NCI-H82 treated with DMSO at 0.1 percent for 48 hours (cell line): ENCODE measurements at regions not wholly inside any gene's neighbourhood (a gene's known extent, or its start where the extent isn't known, plus 50 kb on each side); places are given as distances from the start of the nearest gene placed in this dataset.

Experiments
- DNase-seq: peaks from one replicate; lab custom pipeline; 2025; ENCODE audit not compliant: unreplicated experiment; lab: John Stamatoyannopoulos, UW

GRCh38 chr11:110892741-110893285 lies 180.6 kb upstream of the ARHGAP20 start:
- no peak for DNase-seq

GRCh38 chr11:110891411-110891810 lies 179.2 kb upstream of the ARHGAP20 start:
- DNase-seq = no peak

GRCh38 chr11:110890995-110891394 lies 178.8 kb upstream of the ARHGAP20 start:
- DNase-seq = no peak

- DNase-seq = peak; percentile 24
These were observed 174.2 kb upstream of the ARHGAP20 start for GRCh38 chr11:110886288-110886970.

DNA sequence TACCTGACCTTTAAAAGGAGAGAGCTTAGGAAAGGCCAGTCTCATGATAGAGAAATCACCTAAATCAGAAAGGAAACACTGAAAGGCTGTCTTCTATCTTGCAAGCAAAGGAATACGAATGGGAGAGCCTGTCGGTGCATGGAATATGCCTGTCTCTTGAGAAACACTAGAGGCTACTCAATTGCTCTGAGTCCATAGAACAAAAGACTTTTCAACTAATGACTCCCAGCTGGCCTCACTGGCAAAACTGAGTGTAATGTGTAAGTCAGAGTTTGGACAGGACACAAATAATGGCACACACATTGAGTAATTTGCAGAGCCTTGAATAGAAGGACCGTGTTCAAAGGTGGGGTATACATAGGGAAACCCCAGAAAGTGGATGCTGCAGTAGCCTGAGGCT lies 171.0 kb upstream of the ARHGAP20 start:
- DNase-seq = no peak

DNA sequence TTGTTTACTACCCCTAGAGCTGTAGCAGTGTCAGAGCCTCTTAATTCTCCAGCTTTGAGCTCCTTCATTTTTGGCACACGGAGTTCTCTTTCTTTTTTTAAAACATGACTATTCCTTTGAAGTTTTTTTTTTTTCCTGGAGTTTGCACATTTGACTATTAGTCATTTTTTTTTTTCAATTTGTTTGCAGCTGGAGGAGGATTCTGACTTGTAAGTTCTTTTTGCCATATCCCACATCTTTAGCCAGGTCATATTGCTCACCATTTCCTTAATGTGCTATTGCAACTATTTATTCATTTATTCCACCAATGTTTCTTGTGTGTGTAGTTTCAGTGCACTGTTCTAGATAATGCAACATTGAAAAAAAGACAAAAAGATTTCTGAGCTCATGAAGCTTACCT lies 166.3 kb upstream of the ARHGAP20 start:
- no peak for DNase-seq

- DNase-seq = no peak
These were observed 162.3 kb upstream of the ARHGAP20 start for GRCh38 chr11:110874437-110875030.

DNA sequence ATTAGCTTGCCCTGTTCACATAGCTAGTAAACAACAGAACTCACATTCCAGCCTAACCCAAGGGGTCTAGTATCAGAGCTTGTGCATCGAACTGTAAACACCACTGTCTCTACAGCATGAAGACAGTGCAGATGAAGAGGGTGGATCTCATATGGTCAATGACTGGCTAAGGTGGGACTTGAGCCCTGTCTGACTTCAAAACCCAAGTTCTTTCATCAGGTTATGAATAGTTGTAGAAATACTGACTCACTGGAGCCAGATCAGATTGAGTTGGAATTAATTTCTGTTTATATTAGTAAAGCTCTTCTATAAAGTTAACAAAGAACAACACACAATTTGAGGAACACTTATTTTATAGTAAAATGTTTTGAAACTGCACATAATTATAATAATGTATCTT lies 161.7 kb upstream of the ARHGAP20 start:
- DNase-seq = no peak

DNA sequence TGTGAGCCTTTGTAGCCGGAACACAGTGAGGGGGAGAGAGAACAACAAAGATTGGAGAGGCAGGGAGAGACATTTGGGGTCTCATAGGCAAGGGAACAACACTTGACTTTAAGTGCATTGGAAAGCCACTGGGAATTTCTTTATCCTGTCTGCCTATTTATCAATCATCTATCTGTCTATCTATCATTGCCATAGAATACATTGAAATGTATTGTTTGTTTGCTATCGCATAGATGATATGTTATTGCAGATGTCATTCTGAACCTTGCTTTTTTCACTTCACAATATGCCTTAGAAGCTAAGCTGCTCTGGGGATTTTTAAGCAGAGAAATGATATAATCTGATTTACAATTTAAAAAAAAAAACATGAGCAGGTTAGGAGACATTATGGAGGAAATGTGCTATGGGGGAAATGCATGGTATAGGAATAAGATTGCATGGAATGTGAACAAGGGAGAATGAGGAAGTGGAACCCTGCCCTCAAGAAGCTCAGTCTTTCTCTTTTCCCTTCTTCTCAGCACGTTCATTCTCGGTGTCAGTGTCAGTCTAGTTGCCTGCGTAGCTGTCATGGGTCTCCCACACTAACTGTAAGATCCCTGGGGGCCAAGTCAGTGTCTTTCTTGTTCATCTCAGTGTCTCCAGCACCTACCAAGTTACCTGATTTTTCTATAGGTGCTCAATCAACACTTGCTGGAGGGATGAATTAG lies 158.7 kb upstream of the ARHGAP20 start:
- DNase-seq = no peak

DNA sequence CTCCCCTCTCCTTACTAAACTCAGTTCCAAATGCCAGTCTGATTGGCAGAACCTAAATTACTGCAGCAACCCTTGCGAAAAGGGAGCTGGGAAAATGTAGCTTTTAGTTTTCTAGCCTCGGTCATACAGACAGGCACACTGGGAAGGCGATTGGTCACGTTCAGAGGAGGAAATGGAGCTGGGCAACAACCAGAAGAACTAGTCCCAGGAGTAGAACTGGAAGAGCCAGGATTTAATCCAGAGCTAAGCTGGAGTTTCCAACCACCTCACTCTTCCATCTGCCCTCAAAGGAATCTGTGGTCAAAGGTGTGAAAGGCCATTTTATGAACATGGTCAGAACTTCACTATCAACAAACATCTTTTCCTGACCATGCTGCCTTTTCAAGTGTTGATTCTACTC lies 155.7 kb upstream of the ARHGAP20 start:
- DNase-seq = no peak

DNA sequence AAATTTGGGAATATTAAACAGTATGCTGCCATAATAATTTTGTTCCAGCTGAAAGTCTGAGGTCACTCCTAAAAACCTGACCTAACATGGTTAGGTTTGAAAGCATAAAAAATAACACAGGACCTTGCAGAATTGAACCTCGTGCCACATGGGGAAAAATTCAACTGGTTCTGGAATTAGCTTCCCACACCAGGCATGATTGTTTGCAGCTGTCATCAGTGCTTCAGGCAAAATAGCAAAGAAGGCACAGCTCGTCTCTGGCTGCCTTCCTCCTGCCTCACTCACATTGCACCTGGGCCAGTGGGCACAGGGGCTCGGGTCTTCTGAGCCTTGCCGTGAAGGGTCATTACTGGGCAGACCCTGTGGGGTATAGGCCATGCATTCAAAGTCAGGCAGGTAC lies 153.8 kb upstream of the ARHGAP20 start:
- DNase-seq = no peak

DNA sequence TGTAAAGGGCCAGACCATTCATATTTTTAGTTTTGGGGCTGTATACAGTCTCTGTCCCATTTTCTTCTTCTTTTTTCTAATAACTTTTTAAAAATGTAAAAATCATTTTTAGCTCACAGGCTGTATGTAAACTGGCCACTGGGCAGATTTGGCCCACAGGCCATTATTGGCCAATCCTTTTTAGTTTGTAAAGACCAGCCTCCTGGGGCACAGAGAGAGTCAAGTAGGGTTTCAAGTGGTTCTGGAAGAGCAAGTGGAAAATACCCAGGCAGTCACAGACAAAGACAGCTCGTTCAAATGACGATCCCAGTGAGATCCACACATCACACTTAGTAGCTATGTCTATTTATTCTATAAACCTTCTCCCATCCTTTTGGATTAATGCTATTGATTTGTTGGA lies 150.2 kb upstream of the ARHGAP20 start:
- no peak for DNase-seq

- no peak for DNase-seq
These were observed 148.2 kb upstream of the ARHGAP20 start for GRCh38 chr11:110860461-110860860.

GRCh38 chr11:110859998-110860397 lies 147.8 kb upstream of the ARHGAP20 start:
- DNase-seq = no peak

GRCh38 chr11:110859240-110859840 lies 147.1 kb upstream of the ARHGAP20 start:
- DNase-seq = no peak

GRCh38 chr11:110858547-110858921 lies 146.3 kb upstream of the ARHGAP20 start:
- DNase-seq = no peak

DNA sequence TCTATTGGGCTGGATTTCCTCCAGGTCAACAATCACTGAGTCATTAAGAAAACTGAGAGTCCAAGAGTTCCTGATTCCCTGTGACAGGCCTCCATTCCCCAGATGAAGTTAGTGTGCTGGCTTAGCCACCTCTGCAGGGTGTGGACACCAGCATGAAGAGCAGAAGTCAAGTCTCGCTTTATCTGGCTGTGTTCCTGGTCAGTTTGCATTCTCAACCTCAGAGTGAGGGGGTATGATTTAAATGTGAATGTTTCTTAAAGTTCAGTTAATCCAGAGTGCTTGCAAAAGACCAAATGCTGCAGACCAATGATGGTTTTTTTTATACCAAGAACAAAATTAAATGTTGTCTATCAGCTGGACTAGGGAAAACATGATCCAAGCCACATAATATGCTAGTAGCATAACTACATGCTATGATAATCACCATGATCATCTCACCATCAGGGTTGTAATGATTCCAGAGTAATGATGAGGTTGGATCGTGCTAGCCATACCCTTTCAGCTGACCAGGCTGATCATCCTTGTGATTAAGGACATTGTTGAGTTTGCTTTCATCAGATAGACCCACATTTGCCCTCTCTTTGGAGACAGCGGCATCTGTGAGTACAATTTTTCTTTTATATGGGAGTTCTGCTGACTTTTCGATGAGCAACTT lies 145.8 kb upstream of the ARHGAP20 start:
- DNase-seq = no peak

GRCh38 chr11:110856996-110857812 lies 145.0 kb upstream of the ARHGAP20 start:
- DNase-seq = no peak

GRCh38 chr11:110856340-110856739 lies 144.1 kb upstream of the ARHGAP20 start:
- no peak for DNase-seq

- DNase-seq = no peak
These were observed 143.0 kb upstream of the ARHGAP20 start for GRCh38 chr11:110855191-110855590.
